ENCODE measurements at regions not wholly inside any gene's neighbourhood (a gene's known extent, or its start where the extent isn't known, plus 50 kb on each side); places are given as distances from the start of the nearest gene placed in this dataset.

DNA sequence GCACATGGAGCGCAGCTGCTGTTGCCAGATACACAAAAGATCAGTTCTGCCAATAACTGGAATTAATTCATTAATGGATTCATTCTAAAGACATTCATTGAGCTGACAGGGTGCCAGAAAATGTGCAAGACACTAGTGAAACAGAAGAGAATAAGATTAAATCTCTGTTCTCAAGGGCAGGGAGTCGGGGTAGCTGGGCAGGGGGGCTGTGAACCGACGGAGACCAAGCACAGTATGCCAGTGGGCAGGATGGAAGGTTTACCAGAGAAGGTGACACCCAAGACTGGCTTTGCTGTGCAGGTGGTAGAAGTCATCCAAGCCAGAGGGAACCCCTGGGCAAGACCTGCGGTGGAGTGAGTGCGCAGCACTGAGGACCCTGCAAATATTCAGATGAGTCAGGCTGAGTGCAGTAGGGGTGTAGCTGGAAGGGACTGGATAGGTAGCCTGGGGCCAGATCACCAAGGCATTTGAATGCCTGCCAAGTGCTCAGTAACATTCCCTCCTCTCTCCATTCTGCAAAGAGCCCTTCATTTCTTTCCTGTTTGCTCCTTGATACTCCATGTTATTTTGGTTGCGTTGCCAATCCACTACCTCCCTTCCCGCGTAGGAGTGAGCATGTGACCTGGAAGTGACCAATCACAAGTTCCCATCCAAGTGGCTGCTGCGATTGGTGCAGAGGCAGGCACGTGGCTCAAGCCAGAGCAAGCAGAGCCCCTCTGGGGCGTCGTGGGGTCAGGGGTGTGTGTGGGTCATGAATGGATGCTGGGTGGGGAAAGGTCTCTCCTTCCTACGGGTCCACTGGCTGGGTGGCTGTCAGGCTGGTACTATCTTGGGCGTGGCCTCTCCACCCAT is 413.1 kb downstream of the PTPRU start:
- TF ChIP-seq, protein P1, sequence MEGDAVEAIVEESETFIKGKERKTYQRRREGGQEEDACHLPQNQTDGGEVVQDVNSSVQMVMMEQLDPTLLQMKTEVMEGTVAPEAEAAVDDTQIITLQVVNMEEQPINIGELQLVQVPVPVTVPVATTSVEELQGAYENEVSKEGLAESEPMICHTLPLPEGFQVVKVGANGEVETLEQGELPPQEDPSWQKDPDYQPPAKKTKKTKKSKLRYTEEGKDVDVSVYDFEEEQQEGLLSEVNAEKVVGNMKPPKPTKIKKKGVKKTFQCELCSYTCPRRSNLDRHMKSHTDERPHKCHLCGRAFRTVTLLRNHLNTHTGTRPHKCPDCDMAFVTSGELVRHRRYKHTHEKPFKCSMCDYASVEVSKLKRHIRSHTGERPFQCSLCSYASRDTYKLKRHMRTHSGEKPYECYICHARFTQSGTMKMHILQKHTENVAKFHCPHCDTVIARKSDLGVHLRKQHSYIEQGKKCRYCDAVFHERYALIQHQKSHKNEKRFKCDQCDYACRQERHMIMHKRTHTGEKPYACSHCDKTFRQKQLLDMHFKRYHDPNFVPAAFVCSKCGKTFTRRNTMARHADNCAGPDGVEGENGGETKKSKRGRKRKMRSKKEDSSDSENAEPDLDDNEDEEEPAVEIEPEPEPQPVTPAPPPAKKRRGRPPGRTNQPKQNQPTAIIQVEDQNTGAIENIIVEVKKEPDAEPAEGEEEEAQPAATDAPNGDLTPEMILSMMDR (conservative IDR thresholded peaks at IDR 0.05; ENCODE audit: low read depth, low read length): no peak
- DNase-seq (ENCODE audit: low read depth): no peak
- no peak overlapping the region for H3K4me3 ChIP-seq (ENCODE audit: low read depth, low read length)

DNA sequence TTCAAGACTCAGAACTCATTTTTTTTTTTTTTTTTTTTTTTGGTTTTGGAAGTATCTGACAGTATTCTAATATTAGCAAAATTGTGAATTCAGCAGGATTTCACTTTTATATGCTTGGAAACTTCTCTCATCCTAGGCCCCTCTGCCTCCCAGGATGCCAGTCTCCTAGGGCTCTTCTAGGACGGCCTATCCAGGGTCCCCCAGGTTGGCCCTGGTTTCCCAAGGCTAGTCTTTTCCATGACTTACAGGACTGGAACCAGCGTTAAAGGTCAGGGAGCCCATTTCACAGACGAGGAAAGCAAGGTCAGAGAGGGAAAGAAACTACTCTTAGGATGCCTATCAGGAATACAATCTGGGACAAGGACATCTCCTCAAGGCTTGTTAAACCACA is 412.5 kb downstream of the PTPRU start:
- no peak for DNase-seq (ENCODE audit: low read depth)
- TF ChIP-seq, protein P1 (conservative IDR thresholded peaks at IDR 0.05; ENCODE audit: low read depth, low read length): no peak
- no peak overlapping the region for H3K4me3 ChIP-seq (ENCODE audit: low read depth, low read length)

DNA sequence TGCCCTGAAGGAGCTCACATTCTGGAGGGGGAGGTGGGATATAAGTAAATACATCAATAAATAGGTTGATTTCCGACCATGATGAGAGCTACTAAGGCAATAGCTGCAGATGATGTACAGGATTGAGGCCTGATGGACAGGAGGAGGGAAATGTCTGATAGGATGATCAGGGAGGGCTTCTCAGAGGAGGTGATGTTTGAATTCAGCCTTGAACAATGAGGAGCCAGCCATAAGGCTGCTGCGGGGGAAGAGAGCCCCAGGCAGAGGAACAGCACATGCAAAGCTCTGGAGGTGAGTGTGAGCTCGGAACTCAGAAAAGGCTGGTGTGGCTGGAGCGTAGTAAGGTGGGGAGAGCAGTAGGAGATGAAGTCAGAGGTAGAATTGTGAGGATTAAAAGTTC is 411.7 kb downstream of the PTPRU start:
- TF ChIP-seq, protein P1 (conservative IDR thresholded peaks at IDR 0.05; ENCODE audit: low read depth, low read length): no peak
- no peak for DNase-seq (ENCODE audit: low read depth)
- H3K4me3 ChIP-seq (ENCODE audit: low read depth, low read length): no peak overlapping the region

DNA sequence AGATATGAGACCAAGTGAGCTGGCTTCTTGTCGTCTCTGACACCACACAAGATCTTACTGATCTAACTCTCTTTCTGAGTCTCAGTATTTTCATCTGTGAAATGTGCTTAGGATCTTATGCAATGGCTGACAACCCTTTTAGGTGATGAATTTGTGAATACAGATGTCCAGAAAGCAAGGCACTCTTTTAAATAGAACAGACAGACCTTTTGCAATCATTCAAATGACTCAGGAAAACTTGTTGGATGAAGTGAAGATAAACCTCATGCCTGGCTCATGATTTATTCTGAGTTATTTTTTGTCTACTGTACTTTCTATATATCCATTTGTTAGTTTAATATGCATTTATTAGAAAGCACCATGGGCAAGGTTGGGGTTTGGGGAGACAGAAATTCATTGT is 411.3 kb downstream of the PTPRU start:
- no peak overlapping the region for H3K4me3 ChIP-seq (ENCODE audit: low read depth, low read length)
- TF ChIP-seq, protein P1 (conservative IDR thresholded peaks at IDR 0.05; ENCODE audit: low read depth, low read length): no peak
- DNase-seq (ENCODE audit: low read depth): no peak

DNA sequence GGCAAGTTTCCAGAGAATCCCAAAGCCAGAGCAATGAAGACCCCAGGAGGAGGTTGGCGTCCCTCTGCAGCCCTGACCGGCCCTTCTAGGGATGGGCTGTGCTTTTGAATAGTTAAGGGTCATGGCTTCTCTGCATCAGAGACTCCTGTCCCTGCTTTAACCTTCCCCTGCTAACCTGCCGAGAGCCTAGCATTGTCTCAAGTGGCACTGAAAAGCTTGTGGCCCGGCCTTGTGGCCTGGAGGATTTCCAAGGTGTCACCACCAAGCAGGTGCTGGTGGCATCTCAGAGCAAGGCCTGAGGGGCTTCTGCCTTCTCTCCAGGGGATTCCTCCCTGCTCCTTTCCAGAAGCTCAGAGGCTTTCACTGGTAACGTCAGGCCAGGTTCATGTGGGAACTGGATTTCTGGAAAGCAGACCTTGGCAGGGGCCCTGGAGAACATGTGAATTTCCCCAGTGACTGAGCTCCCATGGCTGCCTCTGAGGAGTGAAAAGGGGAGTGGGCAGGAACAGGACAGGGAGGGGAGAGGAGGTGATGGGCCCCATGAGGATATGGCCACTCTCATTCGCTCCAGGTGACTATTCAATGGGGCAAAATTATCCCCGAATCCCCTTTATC is 409.9 kb downstream of the PTPRU start:
- TF ChIP-seq, protein P1 (conservative IDR thresholded peaks at IDR 0.05; ENCODE audit: low read depth, low read length): no peak
- H3K4me3 ChIP-seq (ENCODE audit: low read depth, low read length): no peak overlapping the region
- no peak for DNase-seq (ENCODE audit: low read depth)

DNA sequence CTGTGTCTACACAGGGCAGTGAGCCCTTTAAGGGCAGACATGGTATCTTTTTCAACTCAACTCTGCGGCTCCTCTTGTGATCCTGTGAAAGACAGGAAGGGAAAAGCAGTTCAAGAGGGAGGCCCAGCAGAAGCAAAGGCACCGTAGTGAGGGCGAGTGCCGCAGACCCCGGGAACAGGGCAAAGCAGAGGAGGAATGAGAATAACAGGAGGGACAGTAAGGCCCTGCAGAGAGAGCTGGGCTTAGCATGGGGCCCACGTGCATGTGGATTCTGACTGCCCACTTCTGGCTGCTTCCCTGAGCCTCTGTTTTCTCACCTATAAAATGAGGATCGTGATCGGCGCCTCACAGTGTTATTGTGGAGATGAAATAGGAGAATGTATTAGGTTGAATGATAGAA is 409.3 kb downstream of the PTPRU start:
- H3K4me3 ChIP-seq (ENCODE audit: low read depth, low read length): no peak overlapping the region
- TF ChIP-seq, protein P1 (conservative IDR thresholded peaks at IDR 0.05; ENCODE audit: low read depth, low read length): no peak
- no peak for DNase-seq (ENCODE audit: low read depth)

Measured in choroid plexus epithelial cell (primary cell).